Esophagus squamous epithelium (tissue), 4 donors: ENCODE measurements at regions not wholly inside any gene's neighbourhood (a gene's known extent, or its start where the extent isn't known, plus 50 kb on each side); places are given as distances from the start of the nearest gene placed in this dataset.

Source experiments
- CTCF ChIP-seq, 6 experiments: fragments of 450-650 bp in 4 of 6; fragments of 200-600 bp in 2 of 6; sonication (generic) in 2 of 6; IDR thresholded peaks; one replicate each; pipeline ENCODE4 v1.5.1; 2016 to 2019; ENCODE audit warnings: antibody characterized with exemption in 6 of 6, mild to moderate bottlenecking in 4 of 6, moderate library complexity in 4 of 6
- POLR2A ChIP-seq, 4 donors: fragments of 450-650 bp; IDR thresholded peaks; one replicate each; pipeline ENCODE4 v1.6.1; 2017; ENCODE audit warnings: antibody characterized with exemption in 4 of 4, mild to moderate bottlenecking in 4 of 4, moderate library complexity in 3 of 4

- no peak for TF ChIP-seq CTCF (IDR thresholded peaks at IDR 0.05)
- no peak for TF ChIP-seq POLR2A (IDR thresholded peaks at IDR 0.05)
These were observed 93.0 kb upstream of the CCL21 start for GRCh38 chr9:34802916-34803315.
